ENCODE measurements at regions not wholly inside any gene's neighbourhood (a gene's known extent, or its start where the extent isn't known, plus 50 kb on each side); places are given as distances from the start of the nearest gene placed in this dataset.

GRCh38 chr17:79534111-79534510, 76.7 kb downstream of the RBFOX3 start:
- no peaks in the 10 kb centered on the region for H3K9me3 ChIP-seq
- Mint-ChIP-seq H3K27ac (ENCODE audit: unreplicated experiment) (no peak overlapping the region), H3K27me3 (ENCODE audit: insufficient read depth, unreplicated experiment) (peaks cover 6% of the 10 kb centered on the region), H3K4me1 (ENCODE audit: low read depth, unreplicated experiment) (no peaks in the 10 kb centered on the region), H3K4me3 (ENCODE audit: unreplicated experiment) (no peak overlapping the region), H3K36me3 (ENCODE audit: insufficient read depth, unreplicated experiment) (no peaks in the 10 kb centered on the region), H3K9me3 (ENCODE audit: unreplicated experiment) (no peaks in the 10 kb centered on the region)
- H3K4me1 ChIP-seq, result peaks cover 5% of the 10 kb centered on the region; the same call in 1 of the 2 replicates
- ChIA-PET CTCF (no interaction called here), POLR2A (no interaction called here)
- DNase-seq, result no peak
- no peaks in the 10 kb centered on the region; the same call in 1 of the 2 replicates for H3K27me3 ChIP-seq (replicated peaks; ENCODE audit: control insufficient read depth, insufficient read depth, low read length)
- intact Hi-C loops (cut with micrococcal nuclease; ENCODE audit: unreplicated experiment), result no loop called here
- no peak overlapping the region for H3K4me3 ChIP-seq (ENCODE audit: low read depth, low read length)
- no peaks in the 10 kb centered on the region for H3K36me3 ChIP-seq (ENCODE audit: control insufficient read depth, insufficient read depth, low read length)
- no TSS peak for BruUV-seq (replicated peaks)
- TF ChIP-seq CTCF (IDR thresholded peaks at IDR 0.05; ENCODE audit: insufficient read depth in 1 of 2, low read depth in 1 of 2, low read length in 1 of 2, severe bottlenecking in 1 of 2, unreplicated experiment in 1 of 2), result no peak

GRCh38 chr17:79533116-79533515, 77.7 kb downstream of the RBFOX3 start:
- no peaks in the 10 kb centered on the region for H3K9me3 ChIP-seq
- Mint-ChIP-seq H3K4me1 (ENCODE audit: low read depth, unreplicated experiment) (no peaks in the 10 kb centered on the region), H3K9me3 (ENCODE audit: unreplicated experiment) (no peaks in the 10 kb centered on the region), H3K36me3 (ENCODE audit: insufficient read depth, unreplicated experiment) (no peaks in the 10 kb centered on the region), H3K4me3 (ENCODE audit: unreplicated experiment) (no peak overlapping the region), H3K27ac (ENCODE audit: unreplicated experiment) (no peak overlapping the region), H3K27me3 (ENCODE audit: insufficient read depth, unreplicated experiment) (peaks cover 12% of the 10 kb centered on the region)
- ChIA-PET POLR2A (no interaction called here), CTCF (no interaction called here)
- DNase-seq, result no peak
- H3K4me3 ChIP-seq (ENCODE audit: low read depth, low read length), result no peak overlapping the region
- no TSS peak for BruUV-seq (replicated peaks)
- TF ChIP-seq CTCF (IDR thresholded peaks at IDR 0.05; ENCODE audit: insufficient read depth in 1 of 2, low read depth in 1 of 2, low read length in 1 of 2, severe bottlenecking in 1 of 2, unreplicated experiment in 1 of 2), result no peak
- H3K36me3 ChIP-seq (ENCODE audit: control insufficient read depth, insufficient read depth, low read length), result no peaks in the 10 kb centered on the region
- peaks cover 5% of the 10 kb centered on the region; the same call in 1 of the 2 replicates for H3K4me1 ChIP-seq
- H3K27me3 ChIP-seq (replicated peaks; ENCODE audit: control insufficient read depth, insufficient read depth, low read length), result no peaks in the 10 kb centered on the region; the same call in 1 of the 2 replicates
- intact Hi-C loops (cut with micrococcal nuclease; ENCODE audit: unreplicated experiment), result no loop called here

GRCh38 chr17:79532107-79532790, 78.6 kb downstream of the RBFOX3 start:
- DNase-seq, result no peak
- Mint-ChIP-seq H3K27me3 (ENCODE audit: insufficient read depth, unreplicated experiment) (peaks cover 14% of the 10 kb centered on the region), H3K9me3 (ENCODE audit: unreplicated experiment) (no peaks in the 10 kb centered on the region), H3K27ac (ENCODE audit: unreplicated experiment) (no peak overlapping the region), H3K4me1 (ENCODE audit: low read depth, unreplicated experiment) (no peaks in the 10 kb centered on the region), H3K4me3 (ENCODE audit: unreplicated experiment) (no peak overlapping the region), H3K36me3 (ENCODE audit: insufficient read depth, unreplicated experiment) (no peaks in the 10 kb centered on the region)
- H3K4me1 ChIP-seq, result peaks cover 5% of the 10 kb centered on the region; the same call in 1 of the 2 replicates
- POLR2A ChIA-PET, result no interaction called here
- no peaks in the 10 kb centered on the region for H3K36me3 ChIP-seq (ENCODE audit: control insufficient read depth, insufficient read depth, low read length)
- no peak overlapping the region for H3K4me3 ChIP-seq (ENCODE audit: low read depth, low read length)
- BruUV-seq (replicated peaks), result no TSS peak
- TF ChIP-seq CTCF (IDR thresholded peaks at IDR 0.05; ENCODE audit: insufficient read depth in 1 of 2, low read depth in 1 of 2, low read length in 1 of 2, severe bottlenecking in 1 of 2, unreplicated experiment in 1 of 2), result no peak
- no peaks in the 10 kb centered on the region for H3K9me3 ChIP-seq
- H3K27me3 ChIP-seq (replicated peaks; ENCODE audit: control insufficient read depth, insufficient read depth, low read length), result no peaks in the 10 kb centered on the region; the same call in 1 of the 2 replicates
- CTCF ChIA-PET, result interaction anchor here (0.8 kb wide), 1 partner anchor 90 kb away, joined by 3 read pairs; no protein-coding TSS in a partner anchor
- intact Hi-C loops (cut with micrococcal nuclease; ENCODE audit: unreplicated experiment), result no loop called here

Data from Caco-2 (cell line).